GM12801 (cell line): ENCODE measurements at regions not wholly inside any gene's neighbourhood (a gene's known extent, or its start where the extent isn't known, plus 50 kb on each side); places are given as distances from the start of the nearest gene placed in this dataset.

Source experiments
- TF ChIP-seq, protein P1 (sequence below): IDR thresholded peaks from one replicate; pipeline ENCODE4 v1.5.1; 2011; ENCODE audit warnings: control low read depth; ENCODE audit not compliant: insufficient read length; ENCODE audit errors: extremely low read depth

DNA sequence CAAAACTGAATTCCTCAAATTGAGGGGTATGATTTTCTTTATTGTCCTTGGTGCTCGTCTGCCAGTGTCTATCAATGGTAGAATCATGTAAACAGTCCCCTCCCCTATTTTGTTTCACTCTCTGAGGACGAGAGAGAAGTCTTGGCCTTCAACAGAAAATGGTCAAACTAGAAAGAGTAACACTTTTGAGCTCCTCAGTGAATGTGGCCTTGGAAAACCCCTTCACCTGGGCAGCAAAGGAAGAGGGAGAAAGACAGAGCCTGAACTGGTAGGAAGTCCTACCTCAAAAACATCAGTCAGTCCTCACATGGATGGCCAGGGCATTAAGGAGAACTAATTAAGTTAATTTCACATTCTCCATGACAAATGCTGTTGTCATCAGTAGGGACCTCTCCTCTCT, 86.1 kb upstream of the TOP3B start:
- TF ChIP-seq, protein P1, sequence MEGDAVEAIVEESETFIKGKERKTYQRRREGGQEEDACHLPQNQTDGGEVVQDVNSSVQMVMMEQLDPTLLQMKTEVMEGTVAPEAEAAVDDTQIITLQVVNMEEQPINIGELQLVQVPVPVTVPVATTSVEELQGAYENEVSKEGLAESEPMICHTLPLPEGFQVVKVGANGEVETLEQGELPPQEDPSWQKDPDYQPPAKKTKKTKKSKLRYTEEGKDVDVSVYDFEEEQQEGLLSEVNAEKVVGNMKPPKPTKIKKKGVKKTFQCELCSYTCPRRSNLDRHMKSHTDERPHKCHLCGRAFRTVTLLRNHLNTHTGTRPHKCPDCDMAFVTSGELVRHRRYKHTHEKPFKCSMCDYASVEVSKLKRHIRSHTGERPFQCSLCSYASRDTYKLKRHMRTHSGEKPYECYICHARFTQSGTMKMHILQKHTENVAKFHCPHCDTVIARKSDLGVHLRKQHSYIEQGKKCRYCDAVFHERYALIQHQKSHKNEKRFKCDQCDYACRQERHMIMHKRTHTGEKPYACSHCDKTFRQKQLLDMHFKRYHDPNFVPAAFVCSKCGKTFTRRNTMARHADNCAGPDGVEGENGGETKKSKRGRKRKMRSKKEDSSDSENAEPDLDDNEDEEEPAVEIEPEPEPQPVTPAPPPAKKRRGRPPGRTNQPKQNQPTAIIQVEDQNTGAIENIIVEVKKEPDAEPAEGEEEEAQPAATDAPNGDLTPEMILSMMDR, result no peak

DNA sequence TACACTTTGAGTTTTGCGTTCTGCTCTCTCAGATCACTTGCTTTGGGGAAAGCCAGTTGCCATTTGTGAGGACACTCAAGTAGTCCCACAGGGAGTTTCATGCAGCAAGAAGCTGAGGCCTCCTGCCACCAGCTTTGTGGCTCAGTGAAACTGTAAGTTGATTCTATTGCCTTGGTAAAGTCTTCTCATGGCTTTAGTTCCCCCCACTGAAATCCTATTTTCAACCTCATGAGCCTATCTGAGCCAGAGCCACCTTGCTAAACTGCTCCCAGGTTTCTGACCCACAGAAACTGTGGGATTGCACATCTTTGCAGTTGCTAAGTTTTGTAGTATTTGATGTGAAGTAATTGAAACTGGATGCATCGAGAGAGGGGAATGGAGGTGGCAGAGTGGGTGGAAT, 85.4 kb upstream of the TOP3B start:
- TF ChIP-seq, protein P1, result no peak

DNA sequence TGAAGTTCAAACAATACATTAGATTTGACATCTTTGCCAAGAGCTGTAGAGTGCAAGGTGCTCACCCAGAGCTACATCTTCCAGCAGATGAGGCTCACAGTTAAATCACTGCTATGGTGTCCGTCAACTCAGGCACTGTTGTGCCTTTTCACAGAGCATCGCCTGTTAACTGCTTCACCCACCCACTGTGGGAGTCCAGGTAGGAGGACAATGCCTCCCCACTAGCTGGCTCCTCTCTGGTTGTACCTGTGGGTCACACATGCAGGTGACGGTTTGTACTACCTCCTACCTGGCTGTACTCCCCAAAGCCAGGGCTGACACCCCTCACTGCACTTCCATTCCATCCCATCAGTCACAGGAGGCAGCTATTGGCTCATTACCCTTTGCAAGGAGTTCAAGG, 84.6 kb upstream of the TOP3B start:
- TF ChIP-seq, protein P1, result no peak

DNA sequence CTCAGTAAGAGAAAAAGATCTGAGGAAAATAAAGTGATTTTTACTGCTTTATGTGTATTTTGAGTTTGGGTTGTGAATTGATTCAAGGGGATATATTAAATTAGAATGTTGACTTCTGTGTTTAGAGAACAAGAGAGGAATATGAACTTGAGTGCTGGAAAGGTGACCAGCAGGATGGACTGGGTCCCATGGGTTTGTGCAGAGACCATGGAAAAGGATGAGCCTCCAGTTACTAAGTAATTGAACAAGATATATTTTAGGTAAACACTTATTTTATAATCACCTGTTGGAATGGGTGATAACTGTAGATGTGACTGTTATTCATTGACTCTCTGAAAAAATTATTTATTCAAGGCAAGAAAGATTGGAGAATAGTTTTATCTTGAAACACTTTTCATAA, 82.0 kb upstream of the TOP3B start:
- TF ChIP-seq, protein P1, result no peak

DNA sequence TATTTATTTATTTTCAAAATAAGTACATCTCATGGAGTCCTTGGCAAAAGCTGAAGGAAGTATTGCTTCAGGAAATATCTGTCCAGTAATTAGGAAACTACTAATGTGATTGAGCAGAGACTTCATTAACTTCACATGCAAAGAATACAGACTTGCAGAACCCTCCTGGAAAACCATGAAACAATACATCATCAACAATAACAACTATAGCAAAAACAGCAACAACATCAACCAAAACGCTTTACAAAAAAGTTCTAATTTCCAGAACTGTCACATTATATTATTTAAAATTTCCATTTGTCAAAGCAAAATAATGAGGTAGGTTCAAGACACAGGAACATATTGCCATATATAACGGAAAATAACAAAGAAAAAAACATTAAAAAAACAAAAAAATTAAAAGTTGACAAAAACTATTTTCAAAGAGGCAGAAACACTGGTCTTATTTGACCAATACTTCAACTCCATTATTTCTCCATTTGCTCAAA, 79.8 kb upstream of the TOP3B start:
- TF ChIP-seq, protein P1, result no peak

DNA sequence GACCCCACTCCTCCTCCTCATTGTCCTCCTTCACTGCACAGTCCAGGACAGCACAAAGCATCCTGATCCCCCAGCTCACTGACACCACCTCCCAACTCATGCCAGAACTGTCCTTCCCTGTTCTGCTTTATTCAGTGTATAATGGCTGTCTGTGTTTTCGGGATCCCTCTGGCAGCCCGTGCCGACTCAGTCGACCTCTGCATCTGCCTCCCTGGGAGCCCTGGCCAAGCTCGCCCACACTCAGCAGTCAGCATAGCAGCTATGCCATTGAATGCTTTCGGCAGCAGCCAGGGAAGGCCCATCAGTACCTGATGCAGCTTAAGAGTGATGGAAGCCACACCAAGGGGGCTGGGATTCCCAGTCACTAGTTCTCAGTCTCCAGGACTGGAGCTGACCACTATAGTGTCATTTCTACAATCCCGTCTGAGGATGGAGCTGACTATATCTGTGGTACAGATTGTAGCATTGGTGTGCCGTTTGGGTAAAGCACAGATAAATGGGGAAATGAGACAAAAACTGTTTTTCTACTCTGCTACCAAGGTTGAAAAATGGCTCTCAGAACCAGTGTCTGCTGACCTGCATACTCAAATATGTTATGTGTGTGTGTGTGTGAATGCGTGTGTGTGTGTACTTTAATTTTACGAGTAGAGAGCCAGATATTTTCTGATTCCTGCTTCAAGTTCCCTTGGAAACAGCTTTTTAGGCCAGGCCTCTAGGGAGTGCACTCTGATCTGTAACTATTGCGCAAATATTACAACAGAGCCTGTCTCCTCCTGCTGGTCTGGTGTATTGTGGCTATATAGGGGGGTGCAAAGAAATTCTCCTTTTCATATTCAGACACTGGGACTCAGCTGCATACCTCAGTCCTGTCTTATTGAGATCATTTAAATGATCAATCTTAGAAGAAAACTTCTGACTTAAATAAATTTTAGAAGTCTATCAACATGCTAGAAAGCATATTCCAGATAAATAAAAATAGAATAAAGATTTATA, 78.8 kb upstream of the TOP3B start:
- TF ChIP-seq, protein P1, result no peak

DNA sequence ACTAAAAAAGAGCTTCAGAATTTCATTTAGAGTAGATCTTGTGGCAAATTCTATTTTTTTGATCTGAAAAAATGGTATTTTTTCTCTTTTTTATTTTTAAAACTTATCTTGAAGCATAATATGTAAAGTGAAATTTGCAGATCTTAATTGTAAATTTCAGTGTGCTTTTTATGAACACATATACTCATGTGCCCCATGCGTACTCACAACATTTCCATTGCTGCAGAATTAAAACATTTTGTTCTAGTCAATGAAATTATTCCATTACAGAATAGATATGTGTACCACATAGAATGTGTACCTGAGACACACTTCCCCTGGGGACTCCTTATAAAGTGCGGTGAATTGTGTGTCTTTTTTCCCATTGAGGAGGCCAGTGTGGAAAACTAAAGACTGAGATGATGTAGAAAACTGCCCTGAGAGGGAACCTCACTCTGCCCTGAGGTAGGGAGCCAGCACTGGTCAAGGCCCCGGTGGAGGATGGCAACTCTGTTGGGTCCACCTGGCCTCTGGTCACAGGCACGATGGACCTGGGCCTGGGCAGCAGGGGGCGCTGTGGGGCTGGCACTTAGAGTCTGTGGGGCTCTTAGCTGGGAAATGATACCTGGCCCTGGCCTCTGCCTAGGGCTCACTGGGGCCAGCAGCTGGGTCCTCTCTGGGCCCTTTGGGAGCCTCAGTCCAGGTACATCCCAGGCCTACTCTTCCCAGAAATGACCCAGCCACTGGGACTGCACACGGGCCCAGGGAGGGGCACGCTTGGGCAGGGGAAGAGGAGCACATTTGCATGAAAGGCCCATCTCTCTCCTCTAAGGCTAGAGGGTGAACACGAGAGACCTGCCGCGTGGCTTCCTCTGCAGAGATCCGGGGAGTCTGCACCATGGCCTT, 77.9 kb upstream of the TOP3B start:
- TF ChIP-seq, protein P1, result no peak
